ENCODE measurements at regions not wholly inside any gene's neighbourhood (a gene's known extent, or its start where the extent isn't known, plus 50 kb on each side); places are given as distances from the start of the nearest gene placed in this dataset.

- peak; percentile 32 to 66 (median 57) for DNase-seq
- peak overlapping the region in 1 of 2 donors; percentile 89 for H3K4me3 Mint-ChIP-seq
- no peaks in the 10 kb centered on the region for H3K36me3 ChIP-seq (replicated peaks in 1 of 2; ENCODE audit: control insufficient read depth in 1 of 2, insufficient read depth in 2 of 2, low read length in 2 of 2)
- H3K27me3 ChIP-seq (ENCODE audit: control insufficient read depth in 2 of 2, insufficient read depth in 2 of 2, low read length in 2 of 2), result no peaks in the 10 kb centered on the region
- H3K9me3 Mint-ChIP-seq, result peaks cover 0 to 2% (median 0%) of the 10 kb centered on the region in 7 donors
- H3K9ac ChIP-seq (ENCODE audit: insufficient read depth, low read length, poor library complexity, severe bottlenecking), result no peak overlapping the region
- no peak overlapping the region for H3K27ac ChIP-seq (ENCODE audit: low read depth in 1 of 2, low read length in 2 of 2)
- intact Hi-C loops (cut with micrococcal nuclease), result no loop called here
- H3K4me2 ChIP-seq (replicated peaks; ENCODE audit: extremely low read depth, low read length, poor library complexity, severe bottlenecking), result peak overlapping the region; percentile 49
- WGBS (ENCODE audit: insufficient coverage), result 50% methylated on average over 2 of the region's 6 CpGs
- H3K27me3 Mint-ChIP-seq (ENCODE audit: low read depth in 3 of 3), result peaks cover 0 to 2% (median 0%) of the 10 kb centered on the region in 3 donors
- H4K20me1 ChIP-seq (ENCODE audit: insufficient read depth, low read length), result no peaks in the 10 kb centered on the region
- peak overlapping the region; percentile 25 for H2AFZ ChIP-seq (ENCODE audit: insufficient read depth, low read depth, low read length, poor library complexity, severe bottlenecking)
- peak overlapping the region in 1 of 3 experiments; percentile 37 for H3K4me3 ChIP-seq (replicated peaks in 1 of 3; ENCODE audit: low read depth in 2 of 3, low read length in 3 of 3)
- H3K79me2 ChIP-seq (ENCODE audit: insufficient read depth, low read length), result no peaks in the 10 kb centered on the region
- TF ChIP-seq CTCF (IDR thresholded peaks at IDR 0.05), result no peak
- peak overlapping the region in 2 of 7 donors; percentile 66 to 83 for H3K27ac Mint-ChIP-seq
- no peaks in the 10 kb centered on the region for H3K9me3 ChIP-seq (replicated peaks in 1 of 2; ENCODE audit: control insufficient read depth in 1 of 2, insufficient read depth in 1 of 2, low read length in 2 of 2)
- H3K4me1 Mint-ChIP-seq, result peaks cover 34% of the 10 kb centered on the region
- no peaks in the 10 kb centered on the region for H3K36me3 Mint-ChIP-seq
- H3K4me1 ChIP-seq (ENCODE audit: control insufficient read depth in 1 of 2, insufficient read depth in 2 of 2, low read length in 2 of 2), result peaks cover 11 to 25% of the 10 kb centered on the region in 2 donors
Measured at GRCh38 chr3:30161375-30161774, 445.0 kb upstream of the TGFBR2 start.

- H3K9me3 Mint-ChIP-seq, result peaks cover 0 to 3% (median 0%) of the 10 kb centered on the region in 7 donors
- Histone ChIP-seq H3K27me3 (ENCODE audit: control insufficient read depth in 2 of 2, insufficient read depth in 2 of 2, low read length in 2 of 2) (no peaks in the 10 kb centered on the region), H3K4me1 (ENCODE audit: control insufficient read depth in 1 of 2, insufficient read depth in 2 of 2, low read length in 2 of 2) (peaks cover 11 to 17% of the 10 kb centered on the region in 2 donors), H3K36me3 (replicated peaks in 1 of 2; ENCODE audit: control insufficient read depth in 1 of 2, insufficient read depth in 2 of 2, low read length in 2 of 2) (no peaks in the 10 kb centered on the region), H3K27ac (ENCODE audit: low read depth in 1 of 2, low read length in 2 of 2) (no peak overlapping the region), H3K9ac (ENCODE audit: insufficient read depth, low read length, poor library complexity, severe bottlenecking) (no peak overlapping the region), H3K4me3 (replicated peaks in 1 of 3; ENCODE audit: low read depth in 2 of 3, low read length in 3 of 3) (no peak overlapping the region), H4K20me1 (ENCODE audit: insufficient read depth, low read length) (no peaks in the 10 kb centered on the region), H3K79me2 (ENCODE audit: insufficient read depth, low read length) (no peaks in the 10 kb centered on the region), H2AFZ (ENCODE audit: insufficient read depth, low read depth, low read length, poor library complexity, severe bottlenecking) (no peak overlapping the region), H3K4me2 (replicated peaks; ENCODE audit: extremely low read depth, low read length, poor library complexity, severe bottlenecking) (no peak overlapping the region), H3K9me3 (replicated peaks in 1 of 2; ENCODE audit: control insufficient read depth in 1 of 2, insufficient read depth in 1 of 2, low read length in 2 of 2) (no peaks in the 10 kb centered on the region)
- no peak overlapping the region for H3K4me3 Mint-ChIP-seq
- no CpG with 5 or more reads among the region's 3 CpGs for WGBS (ENCODE audit: insufficient coverage)
- peak in 1 of 3 donors; percentile 8 for DNase-seq
- intact Hi-C loops (cut with micrococcal nuclease), result no loop called here
- H3K27ac Mint-ChIP-seq, result no peak overlapping the region
- peaks cover 0 to 2% (median 0%) of the 10 kb centered on the region in 3 donors for H3K27me3 Mint-ChIP-seq (ENCODE audit: low read depth in 3 of 3)
- H3K4me1 Mint-ChIP-seq, result peaks cover 25% of the 10 kb centered on the region
- no peaks in the 10 kb centered on the region for H3K36me3 Mint-ChIP-seq
- no peak for TF ChIP-seq CTCF (IDR thresholded peaks at IDR 0.05)
Measured at GRCh38 chr3:30162579-30162978, 443.8 kb upstream of the TGFBR2 start.

Measured in CD14-positive monocyte (primary cell).